ENCODE measurements at regions not wholly inside any gene's neighbourhood (a gene's known extent, or its start where the extent isn't known, plus 50 kb on each side); places are given as distances from the start of the nearest gene placed in this dataset.

- TF ChIP-seq POLR2A (IDR thresholded peaks at IDR 0.05): no peak
- no peak for TF ChIP-seq CTCF (IDR thresholded peaks at IDR 0.05 in 8 of 11, conservative IDR thresholded peaks at IDR 0.05 in 3 of 11)
These were observed 1119.2 kb upstream of the TMEM132C start for GRCh38 chr12:127147724-127148123.
